ENCODE measurements at regions not wholly inside any gene's neighbourhood (a gene's known extent, or its start where the extent isn't known, plus 50 kb on each side); places are given as distances from the start of the nearest gene placed in this dataset.

DNA sequence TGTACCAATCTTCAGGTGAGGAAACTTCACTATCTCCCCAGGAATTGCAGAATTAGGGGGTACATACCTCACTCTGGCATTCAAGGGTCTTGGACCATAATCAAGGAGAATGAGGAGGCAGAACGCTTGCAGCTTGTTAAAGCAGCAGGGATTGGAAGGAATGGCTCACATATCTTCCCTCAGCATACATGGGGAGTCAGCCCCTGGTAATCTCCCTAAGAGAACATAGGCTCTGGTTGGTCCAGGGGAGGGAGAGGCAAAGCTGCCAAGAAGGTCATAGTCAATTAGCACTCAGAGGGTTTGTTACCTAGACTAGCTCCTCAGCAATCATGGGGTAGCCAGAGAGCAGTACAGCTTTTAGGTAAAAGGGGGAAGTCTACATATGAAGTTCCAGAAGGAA lies 256.8 kb downstream of the INSC start:
- intact Hi-C loops (cut with DNase I; ENCODE audit: low total_unique reads), result no loop called here
- H3K27ac ChIP-seq, result no peak overlapping the region
- DNase-seq, result no peak
- 50 to 84% (median 71%) methylated on average over 1 of the region's 1 CpG for WGBS, 5 donors
- TF ChIP-seq, protein P1, sequence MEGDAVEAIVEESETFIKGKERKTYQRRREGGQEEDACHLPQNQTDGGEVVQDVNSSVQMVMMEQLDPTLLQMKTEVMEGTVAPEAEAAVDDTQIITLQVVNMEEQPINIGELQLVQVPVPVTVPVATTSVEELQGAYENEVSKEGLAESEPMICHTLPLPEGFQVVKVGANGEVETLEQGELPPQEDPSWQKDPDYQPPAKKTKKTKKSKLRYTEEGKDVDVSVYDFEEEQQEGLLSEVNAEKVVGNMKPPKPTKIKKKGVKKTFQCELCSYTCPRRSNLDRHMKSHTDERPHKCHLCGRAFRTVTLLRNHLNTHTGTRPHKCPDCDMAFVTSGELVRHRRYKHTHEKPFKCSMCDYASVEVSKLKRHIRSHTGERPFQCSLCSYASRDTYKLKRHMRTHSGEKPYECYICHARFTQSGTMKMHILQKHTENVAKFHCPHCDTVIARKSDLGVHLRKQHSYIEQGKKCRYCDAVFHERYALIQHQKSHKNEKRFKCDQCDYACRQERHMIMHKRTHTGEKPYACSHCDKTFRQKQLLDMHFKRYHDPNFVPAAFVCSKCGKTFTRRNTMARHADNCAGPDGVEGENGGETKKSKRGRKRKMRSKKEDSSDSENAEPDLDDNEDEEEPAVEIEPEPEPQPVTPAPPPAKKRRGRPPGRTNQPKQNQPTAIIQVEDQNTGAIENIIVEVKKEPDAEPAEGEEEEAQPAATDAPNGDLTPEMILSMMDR (IDR thresholded peaks at IDR 0.05 in 8 of 11, conservative IDR thresholded peaks at IDR 0.05 in 3 of 11), result no peak
- TF ChIP-seq POLR2A (IDR thresholded peaks at IDR 0.05), result no peak
- TF ChIP-seq POLR2AphosphoS5 (IDR thresholded peaks at IDR 0.05), result no peak
- H3K9me3 ChIP-seq, result peaks cover 0 to 1% (median 0%) of the 10 kb centered on the region in 8 donors
- H3K4me3 ChIP-seq, result no peak overlapping the region
- no peaks in the 10 kb centered on the region for H3K4me1 ChIP-seq
- no peaks in the 10 kb centered on the region for H3K27me3 ChIP-seq (replicated peaks in 1 of 7)
- H3K36me3 ChIP-seq, result no peaks in the 10 kb centered on the region

GRCh38 chr11:15374418-15374817 lies 259.7 kb downstream of the INSC start:
- H3K4me1 ChIP-seq, result no peaks in the 10 kb centered on the region

GRCh38 chr11:15378941-15379340 lies 264.2 kb downstream of the INSC start:
- intact Hi-C loops (cut with DNase I; ENCODE audit: low total_unique reads), result no loop called here
- H3K4me3 ChIP-seq, result no peak overlapping the region
- H3K9me3 ChIP-seq, result peaks cover 0 to 29% (median 7%) of the 10 kb centered on the region in 8 donors
- TF ChIP-seq POLR2A (IDR thresholded peaks at IDR 0.05) (no peak), POLR2AphosphoS5 (IDR thresholded peaks at IDR 0.05) (no peak)
- TF ChIP-seq, protein P1 (IDR thresholded peaks at IDR 0.05 in 8 of 11, conservative IDR thresholded peaks at IDR 0.05 in 3 of 11), result no peak
- H3K4me1 ChIP-seq, result no peaks in the 10 kb centered on the region
- no peaks in the 10 kb centered on the region for H3K27me3 ChIP-seq (replicated peaks in 1 of 7)
- no peak overlapping the region for H3K27ac ChIP-seq
- no peak for DNase-seq
- no peaks in the 10 kb centered on the region for H3K36me3 ChIP-seq
- 63 to 100% (median 87%) methylated on average over 2 of the region's 2 CpGs for WGBS, 5 donors

More at GRCh38 chr11:15374418-15374817, 259.7 kb downstream of the INSC start:
- intact Hi-C loops (cut with DNase I; ENCODE audit: low total_unique reads), result no loop called here
- Histone ChIP-seq H3K27ac (no peak overlapping the region), H3K36me3 (no peaks in the 10 kb centered on the region), H3K27me3 (replicated peaks in 1 of 7) (no peaks in the 10 kb centered on the region), H3K9me3 (peaks cover 0 to 27% (median 7%) of the 10 kb centered on the region in 8 donors), H3K4me3 (no peak overlapping the region)
- no peak for DNase-seq
- WGBS, 5 donors, result 86 to 91% (median 88%) methylated on average over 2 of the region's 2 CpGs
- TF ChIP-seq, protein P1 (IDR thresholded peaks at IDR 0.05 in 8 of 11, conservative IDR thresholded peaks at IDR 0.05 in 3 of 11), result no peak
- no peak for TF ChIP-seq POLR2AphosphoS5 (IDR thresholded peaks at IDR 0.05)
- no peak for TF ChIP-seq POLR2A (IDR thresholded peaks at IDR 0.05)

DNA sequence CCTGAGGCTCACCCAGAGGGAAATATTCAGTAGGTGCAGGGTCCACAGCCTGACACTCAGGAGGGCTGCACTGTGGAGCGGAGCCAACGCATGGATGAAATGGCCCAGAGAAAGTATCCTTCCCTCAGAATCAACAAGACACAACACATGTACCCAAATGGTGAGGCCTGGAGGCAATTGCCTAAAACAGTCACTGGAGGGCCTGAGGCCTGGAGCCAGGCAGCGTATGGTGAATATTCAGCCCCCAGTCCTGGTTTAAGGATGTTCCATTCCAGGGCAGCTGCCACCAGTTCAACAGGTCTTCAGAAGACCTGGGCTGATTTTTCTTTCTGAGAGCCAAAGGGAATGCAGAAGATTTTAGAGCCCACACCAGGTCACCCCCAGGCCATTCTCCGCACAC lies 264.8 kb downstream of the INSC start:
- TF ChIP-seq POLR2AphosphoS5 (IDR thresholded peaks at IDR 0.05) (no peak), POLR2A (IDR thresholded peaks at IDR 0.05) (no peak)
- TF ChIP-seq, protein P1 (IDR thresholded peaks at IDR 0.05 in 8 of 11, conservative IDR thresholded peaks at IDR 0.05 in 3 of 11), result no peak
- DNase-seq, result no peak
- WGBS, 5 donors, result 72 to 93% (median 75%) methylated on average over 4 of the region's 4 CpGs
- Histone ChIP-seq H3K36me3 (no peaks in the 10 kb centered on the region), H3K4me3 (no peak overlapping the region), H3K9me3 (peaks cover 0 to 29% (median 7%) of the 10 kb centered on the region in 8 donors), H3K27me3 (replicated peaks in 1 of 7) (no peaks in the 10 kb centered on the region), H3K27ac (no peak overlapping the region), H3K4me1 (no peaks in the 10 kb centered on the region)
- intact Hi-C loops (cut with DNase I; ENCODE audit: low total_unique reads), result no loop called here
